A204.1 (cell line): ENCODE measurements at regions not wholly inside any gene's neighbourhood (a gene's known extent, or its start where the extent isn't known, plus 50 kb on each side); places are given as distances from the start of the nearest gene placed in this dataset.
"Not testable (repeated sequence)": the region's sequence is repeated elsewhere in the genome, so short reads cannot be mapped to it uniquely, and the experiment has no call there.

Experiments
- FAIRE-seq: peaks from 2 replicates; lab custom pipeline; 2012; peaks lifted over from hg19 to GRCh38; lab: Jason Lieb, UNC

DNA sequence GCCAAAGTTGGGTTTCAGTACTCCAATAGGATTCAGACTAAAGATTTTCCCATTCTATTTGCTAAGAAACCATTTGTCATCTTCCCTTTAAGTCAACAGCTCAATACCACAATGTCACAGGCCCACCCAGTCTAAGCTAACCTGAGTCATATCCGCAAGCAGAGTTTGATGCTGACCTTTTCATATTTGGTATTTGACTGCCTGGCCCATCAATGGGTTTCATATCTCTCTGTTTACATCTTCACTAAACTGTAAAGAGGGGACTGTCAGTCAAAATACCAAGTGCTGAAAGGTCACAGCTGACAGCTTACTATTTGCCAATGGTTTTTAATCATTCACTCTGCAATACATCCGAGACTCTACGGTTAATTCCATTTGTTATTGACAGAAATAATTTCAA, 707.5 kb upstream of the ACTRT1 start:
- no peak for FAIRE-seq

DNA sequence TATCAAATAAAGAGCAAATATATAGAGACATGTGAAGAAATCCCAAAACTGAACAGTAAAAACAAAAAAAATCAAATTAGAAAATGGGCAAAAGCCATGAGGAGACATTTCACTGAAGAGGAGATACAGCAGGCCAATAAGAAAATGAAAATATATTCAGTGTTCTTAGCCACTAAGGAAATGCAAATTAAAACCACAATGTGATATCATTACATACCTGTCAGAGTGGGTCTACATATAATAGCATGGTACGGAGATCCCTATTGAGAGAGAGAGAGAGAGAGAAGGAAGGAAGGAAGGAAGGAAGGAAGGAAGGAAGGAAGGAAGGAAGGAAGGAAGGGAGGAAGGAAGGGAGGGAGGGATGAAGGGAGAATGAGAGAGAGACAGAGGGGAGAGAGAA, 707.0 kb upstream of the ACTRT1 start:
- FAIRE-seq, result no peak

DNA sequence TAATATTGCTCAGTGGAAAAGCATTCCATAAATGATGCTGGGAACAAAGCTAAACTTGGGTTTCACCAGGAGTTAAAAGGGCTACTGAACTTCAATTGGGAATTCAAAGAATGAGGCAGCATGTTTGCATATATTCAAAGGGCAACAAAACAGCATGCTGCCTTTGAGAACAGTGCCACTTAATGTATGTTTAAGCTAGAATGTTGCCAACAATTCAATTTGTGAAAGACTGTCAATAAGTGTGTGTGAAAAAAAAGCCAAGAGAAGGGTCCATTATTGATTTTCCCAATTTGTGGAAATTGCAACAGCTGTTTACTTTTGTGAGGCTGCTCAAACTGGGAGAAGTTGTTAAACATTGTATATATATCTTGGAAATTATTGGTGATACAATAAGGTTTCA, 701.9 kb upstream of the ACTRT1 start:
- FAIRE-seq, result no peak

DNA sequence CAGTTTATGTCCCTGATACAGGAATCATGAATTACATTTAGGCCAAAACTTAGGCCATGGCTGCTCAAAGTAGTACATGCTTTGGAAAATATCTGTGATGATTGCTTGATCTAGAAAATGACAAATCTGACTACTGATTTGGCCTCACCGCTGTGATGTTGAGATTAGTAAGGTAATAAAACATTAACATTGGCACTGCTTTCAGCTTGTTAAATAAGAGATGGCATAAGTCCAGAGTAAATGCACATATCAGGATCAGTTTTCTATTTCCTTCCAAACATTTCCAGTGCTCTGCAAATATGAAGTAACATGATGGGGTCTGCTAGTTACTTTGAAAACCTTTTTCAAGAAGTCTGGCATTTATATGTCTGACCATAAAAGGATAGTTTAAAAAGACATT, 687.3 kb upstream of the ACTRT1 start:
- no peak for FAIRE-seq

DNA sequence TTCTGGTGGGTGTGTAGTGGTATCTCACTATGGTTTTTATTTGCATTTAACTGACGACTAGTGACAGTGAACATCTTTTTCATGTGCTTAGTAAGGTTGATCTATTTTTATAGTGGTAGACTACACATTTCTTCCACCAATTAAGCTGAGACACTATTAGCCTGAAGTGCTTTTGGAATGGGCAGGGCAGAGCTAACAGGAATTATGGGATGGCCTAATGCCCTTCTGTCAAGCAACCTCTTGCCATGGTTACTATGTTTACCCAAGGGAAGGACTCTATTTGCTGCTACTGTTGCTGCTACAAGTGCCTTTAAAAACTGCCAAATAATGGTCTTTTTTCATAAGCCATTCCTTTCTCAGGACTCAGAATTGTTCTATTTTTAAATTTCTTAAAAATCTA, 676.7 kb upstream of the ACTRT1 start:
- FAIRE-seq, result no peak

DNA sequence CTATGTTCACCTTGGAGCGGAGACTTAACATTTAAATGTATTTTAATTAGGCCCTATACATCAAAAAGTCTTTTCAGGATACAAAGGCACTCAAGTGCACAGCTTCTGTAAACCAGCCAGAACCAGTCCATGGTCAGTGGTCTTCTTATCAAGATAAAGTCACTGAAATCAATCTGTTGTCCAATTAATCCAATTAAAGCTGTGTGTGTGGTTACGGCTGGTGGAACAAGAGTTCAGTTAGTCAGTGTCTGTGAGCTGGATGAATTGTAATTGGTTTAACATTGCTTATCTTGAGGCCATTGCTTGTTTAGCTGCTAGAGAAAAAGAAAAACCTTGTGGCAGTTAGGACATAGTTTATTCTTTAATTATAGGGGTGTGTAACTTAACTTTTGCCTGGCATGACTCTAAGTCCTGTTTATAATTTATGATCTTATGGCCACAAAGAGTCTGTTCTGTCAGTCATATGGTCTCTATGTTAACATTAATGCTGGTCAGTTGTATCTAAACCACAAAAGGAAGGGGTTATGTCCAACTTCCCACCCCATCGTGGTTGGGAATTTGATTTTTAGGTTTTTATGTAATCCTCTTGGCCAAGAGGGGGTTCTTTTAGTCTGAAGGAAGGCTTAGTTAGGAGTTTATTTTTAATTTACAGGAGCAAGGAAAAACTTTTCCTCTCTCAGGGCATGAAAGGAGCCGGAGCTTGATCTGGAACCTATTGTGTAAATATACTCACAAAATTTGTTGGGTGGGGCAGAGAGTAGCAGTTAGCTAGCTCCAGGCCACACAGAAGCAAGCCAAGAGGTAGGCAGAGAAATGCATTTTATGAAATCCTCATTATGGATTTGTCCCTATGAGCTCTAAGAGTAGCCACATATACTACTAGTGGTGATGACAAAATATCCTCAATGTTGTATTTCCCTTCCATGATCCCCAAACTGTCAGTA, 665.7 kb upstream of the ACTRT1 start:
- FAIRE-seq, result no peak

DNA sequence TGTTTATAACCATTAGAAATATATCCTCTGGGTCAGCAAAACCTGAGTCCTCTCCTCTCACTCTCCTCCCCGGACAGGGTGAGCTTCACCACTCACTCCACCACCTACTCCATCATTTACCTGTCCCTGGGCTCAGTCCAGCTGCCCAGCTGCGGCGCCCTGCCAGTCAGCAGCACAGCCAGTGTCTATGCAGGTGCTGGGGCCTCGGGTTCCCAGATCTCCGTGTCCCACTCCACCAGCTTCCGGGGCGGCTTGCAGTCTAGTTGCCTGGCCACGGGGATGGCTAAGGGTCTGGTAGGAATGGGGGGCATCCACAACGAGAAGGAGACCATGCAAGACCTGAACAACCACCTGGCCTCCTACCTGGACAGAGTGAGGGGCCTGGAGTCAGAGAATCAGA, 662.2 kb upstream of the ACTRT1 start:
- no peak for FAIRE-seq

DNA sequence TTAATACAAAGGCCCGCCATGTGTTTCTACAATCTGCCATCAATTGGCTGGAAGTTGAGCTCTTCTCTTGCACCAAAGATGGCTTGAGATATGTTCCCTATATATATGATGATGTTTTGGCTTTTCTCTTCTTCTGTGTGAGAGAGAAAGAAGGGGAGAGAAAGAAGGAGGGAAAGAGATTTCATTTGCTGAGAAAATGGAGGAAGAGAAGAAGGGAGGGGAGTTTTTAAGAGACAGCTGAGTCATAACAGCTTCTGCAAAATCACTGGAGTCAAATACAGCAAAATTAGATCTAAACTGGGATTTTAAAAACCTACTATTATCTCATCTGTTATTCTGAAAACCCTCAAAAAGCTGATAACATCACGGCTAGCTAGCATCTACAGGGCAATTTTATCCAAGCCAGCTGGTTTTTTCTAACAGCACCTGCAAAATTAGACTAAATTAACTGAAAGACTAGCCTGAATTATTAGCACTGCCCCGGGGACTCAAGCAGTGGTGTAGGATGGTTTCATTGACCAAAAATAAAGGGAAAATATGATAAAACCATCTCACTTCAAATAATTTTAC, 647.6 kb upstream of the ACTRT1 start:
- FAIRE-seq, result no peak

DNA sequence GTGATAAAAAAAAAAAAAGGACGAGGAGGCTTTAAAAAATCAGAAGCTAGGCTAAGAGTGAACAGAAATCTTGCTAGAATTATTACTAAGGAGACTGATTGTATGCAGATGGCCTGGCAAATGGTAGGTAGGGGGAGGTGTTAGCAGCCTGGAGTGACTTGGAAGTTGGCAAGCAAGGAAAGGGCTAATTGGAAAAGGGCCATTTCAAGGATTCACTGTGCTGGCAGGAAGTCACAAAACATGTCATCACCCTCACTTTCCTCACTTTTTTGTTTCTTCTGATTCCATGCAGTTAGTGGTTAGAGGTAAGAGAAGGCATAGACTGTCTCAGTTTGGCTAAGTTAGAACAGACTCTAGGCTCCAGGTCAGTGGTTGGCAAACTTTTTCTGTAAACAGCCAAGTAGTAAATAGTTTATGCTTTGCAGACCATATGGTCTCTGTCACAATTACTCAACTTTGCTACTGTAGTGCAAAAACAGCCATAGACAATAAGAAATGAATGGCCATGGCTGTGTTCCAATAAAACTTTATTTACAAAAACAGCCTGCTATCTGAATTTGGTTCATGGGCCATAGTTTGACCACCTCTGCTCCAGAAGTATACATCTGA, 646.5 kb upstream of the ACTRT1 start:
- no peak for FAIRE-seq

DNA sequence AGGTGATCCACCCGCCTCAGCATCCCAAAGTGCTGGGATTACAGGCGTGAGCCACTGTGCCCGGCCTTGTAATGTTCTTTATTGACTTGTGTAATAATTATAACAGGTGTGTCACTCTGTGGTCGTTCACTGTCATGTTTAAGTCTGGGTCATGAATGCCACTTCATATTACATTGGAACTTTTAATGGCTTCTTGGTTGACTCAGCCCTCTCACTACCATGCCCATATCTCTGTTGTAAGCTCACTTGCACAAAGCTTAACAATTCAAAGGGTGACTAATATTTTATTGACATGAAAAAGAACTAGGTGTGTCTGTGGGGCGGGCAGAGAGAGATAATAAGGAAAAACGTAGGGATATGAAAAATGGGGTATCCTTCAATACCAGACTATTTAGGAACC, 639.7 kb upstream of the ACTRT1 start:
- FAIRE-seq, result no peak

DNA sequence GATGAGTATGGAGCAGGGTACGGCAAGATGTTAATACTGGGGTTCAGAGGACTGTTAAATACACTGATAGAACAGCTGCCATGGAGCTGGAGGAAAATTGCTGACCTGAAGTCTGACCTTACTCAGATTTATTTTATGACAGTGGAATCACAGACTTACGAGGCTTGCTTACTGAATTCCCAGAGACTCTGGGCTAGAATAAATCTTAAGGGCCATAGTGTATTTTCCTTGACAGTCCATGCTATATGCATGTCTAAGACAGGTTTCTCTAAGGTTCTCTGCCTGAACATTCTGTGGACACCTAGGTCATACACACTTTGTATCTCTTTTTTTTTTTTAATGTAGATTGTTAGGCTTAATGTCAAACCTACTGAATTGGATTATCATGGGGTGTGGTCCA, 633.2 kb upstream of the ACTRT1 start:
- no peak for FAIRE-seq

DNA sequence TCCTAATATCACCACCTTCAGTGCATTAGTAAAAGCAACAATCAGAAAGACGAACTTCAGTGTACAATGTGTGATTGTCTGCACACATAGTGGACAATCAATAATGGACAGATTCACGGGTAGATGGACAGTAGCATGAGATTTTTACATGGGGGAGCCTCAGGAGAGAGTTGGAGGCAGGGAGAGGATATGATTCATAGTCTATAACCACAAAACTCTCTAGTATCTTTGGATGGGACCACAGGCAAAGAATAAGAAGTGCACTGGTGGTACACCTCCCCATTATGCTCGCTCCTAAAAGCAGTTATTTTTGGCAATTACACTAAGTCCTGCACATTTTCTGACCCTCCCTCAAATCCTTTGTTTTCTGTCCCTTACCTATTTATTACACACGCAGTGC, 624.4 kb upstream of the ACTRT1 start:
- FAIRE-seq, result no peak

DNA sequence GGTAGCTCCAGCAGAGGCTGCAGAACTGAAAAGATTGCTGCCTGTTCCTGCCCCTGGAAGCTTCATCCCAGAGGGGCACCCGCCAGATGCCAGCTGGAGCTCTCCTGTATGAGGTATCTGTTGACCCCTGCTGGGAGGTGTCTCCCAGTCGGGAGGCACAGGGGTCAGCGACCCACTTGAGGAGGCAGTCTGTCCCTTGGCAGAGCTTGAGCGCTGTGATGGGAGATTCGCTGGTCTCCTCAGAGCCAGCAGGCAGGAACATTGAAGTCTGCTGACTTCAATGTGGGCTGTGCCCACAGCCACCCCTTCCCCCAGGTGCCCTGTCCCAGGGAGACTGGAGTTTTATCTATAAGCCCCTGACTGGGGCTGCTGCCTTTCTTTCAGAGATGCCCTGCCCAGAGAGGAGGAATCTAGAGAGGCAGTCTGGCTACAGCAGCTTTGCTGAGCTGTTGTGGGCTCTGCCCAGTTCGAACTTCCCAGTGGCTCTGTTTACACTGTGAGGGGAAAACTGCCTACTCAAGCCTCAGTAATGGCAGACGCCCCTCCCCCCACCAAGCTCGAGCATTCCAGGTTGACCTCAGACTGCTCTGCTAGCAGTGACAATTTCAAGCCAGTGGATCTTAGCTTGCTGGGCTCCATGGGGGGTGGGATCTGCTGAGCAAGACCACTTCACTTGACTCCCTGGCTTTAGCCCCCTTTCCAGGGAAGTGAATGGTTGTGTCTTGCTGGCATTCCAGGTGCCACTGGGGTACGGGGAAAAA, 622.3 kb upstream of the ACTRT1 start:
- not testable (repeated sequence) for FAIRE-seq

DNA sequence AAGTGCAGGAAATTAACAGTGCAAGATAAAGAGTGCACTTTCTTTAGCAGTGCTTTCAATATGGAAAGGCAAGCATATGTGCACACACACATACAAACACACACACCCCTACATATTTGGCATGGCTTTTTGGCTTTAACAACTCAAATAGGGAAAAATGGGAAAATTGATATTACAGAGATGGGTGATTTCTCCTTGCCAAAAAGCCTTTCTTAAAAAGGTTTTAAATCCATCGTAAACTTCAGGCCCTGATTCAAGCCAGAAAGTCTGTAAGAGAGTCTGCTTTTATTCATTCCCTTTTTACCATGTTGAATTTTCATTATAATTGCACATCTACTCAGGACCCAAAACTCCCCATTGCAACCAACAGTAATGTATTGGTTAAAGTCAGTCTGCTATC, 612.0 kb upstream of the ACTRT1 start:
- no peak for FAIRE-seq

DNA sequence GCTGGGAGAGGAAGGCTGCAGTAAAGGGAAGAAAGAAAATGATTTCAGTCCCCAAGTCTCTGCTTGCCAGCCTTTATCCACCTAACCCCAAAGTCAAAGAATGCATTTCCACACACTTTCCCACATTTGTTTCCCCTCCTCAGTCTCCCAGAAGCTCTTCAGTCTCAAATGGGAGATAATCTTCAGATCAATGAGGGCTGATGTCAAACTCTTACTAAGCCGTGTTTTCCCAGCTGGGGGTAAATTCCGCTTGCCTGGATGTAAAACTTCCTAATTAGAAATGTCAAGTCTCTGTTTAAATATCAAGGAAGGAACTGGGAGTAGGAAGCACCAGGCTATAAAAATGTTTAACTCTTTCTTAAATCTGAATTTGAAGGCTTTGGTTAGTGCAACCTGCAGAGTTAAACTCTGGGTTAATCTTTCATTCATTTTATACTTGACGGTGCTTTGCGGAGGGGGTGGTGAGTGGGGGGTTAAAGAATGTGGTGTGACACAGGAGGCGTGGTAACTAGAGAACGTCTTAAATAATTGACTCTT, 601.4 kb upstream of the ACTRT1 start:
- no peak for FAIRE-seq

DNA sequence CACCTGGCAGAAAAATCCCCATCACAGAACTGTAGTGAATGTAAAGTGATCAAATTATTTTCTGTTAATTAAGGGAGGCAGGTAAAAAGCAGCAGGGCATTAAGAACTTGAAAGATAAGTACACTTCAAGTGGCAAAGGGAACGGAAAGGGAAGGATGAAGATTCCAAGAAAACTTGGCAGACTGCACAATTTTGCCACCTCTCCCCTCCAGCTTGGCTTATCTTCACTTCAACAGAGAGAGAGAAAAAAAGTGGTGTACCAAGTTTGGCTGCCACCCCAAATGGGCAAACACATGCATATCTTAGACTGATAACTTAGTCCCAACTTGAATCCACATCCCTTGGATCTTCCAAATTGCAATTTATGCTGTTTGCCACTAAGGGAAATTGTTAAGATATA, 598.1 kb upstream of the ACTRT1 start:
- FAIRE-seq, result no peak

DNA sequence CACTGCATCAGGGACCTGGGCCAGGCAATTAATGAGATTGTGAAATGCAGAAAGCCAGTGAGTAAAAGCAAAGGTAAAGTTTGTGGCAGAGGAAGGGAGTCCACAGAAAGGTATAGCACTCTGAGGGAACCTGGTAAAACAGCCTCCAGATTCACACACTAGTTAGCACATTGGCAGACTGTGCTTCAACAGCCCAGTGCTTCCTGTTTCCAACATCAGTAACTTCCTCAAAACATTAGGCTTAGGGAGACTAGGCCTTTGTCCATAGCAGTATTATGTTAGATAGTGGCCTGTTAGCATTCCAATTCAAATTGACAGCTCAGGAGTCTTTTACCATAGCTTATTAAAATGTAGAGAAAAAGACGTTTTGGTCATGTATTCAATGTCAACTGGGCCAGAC, 582.6 kb upstream of the ACTRT1 start:
- no peak for FAIRE-seq

DNA sequence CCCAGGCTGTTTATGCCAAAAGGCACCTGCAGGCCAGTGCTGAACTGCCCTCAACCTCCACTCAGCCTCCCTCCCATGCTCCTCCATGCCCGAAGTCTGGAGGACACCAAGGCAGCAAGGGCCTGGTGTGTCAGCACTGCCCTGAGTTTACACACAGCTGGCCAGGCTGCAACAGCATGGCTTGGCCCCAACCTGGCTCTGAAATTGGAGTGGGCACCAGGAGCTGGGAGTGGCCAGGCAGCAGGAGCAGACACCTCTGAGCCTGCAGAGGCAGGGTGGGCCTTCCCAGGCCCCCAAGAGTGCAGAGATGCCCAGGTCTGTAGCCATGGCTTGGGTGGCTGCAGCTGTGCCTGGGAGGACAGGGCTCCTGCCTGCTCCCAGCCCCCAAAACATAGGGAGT, 571.2 kb upstream of the ACTRT1 start:
- FAIRE-seq, result no peak

DNA sequence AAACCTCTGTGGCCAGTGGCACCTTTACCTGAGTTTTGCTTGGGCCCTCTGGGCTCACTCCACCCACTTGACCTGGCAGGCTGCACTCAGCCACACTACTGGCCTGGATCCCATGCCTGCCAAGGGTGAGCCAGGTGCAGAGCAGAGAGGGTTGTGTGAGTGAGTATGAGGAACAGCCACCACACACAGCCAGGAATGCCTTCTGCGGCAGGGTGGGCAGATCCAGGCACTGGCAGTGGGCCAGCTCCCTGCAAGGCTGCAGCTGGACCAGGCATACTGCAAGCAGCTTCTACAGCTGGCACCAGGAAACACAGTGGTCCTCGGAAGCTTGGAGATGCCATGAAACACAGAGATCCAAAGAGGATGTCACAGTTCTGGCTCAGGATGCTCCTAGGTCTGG, 570.1 kb upstream of the ACTRT1 start:
- no peak for FAIRE-seq

DNA sequence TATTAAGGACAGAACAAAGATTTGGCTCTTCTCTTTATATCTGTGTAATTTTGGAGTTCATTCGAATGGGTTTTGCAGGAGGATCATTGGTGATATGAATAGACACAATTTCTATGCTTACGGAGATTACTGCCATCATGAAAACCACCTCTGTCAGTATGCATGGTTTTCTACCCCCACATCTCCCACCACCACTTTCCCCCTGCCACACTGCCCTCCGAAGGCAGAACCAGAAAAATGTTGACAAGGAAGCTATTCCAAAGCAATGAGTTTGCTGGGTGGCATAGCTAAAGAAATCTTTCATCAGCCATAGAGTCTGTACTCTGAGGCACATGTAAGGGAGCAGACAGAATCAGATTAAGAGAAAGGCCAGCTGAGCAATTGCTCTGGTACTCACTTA, 567.3 kb upstream of the ACTRT1 start:
- no peak for FAIRE-seq

DNA sequence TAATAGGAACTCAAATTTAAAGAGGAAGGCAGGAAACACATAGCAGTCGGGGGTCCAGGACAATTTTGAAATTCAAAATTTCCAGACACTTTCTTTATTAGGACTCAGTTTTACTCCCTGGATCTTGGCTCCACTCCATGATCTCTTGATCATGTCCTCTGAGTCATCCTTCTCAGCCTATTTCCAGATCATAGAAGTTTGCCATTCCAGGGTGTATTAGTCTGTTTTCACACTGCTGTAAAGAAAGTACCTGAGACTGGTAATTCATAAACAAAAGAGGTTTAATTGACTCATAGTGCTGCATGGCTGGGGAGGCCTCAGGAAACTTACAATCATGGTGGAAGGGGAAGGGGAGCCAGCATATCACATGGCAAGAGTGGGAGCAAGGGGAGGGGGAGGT, 564.7 kb upstream of the ACTRT1 start:
- FAIRE-seq, result no peak

DNA sequence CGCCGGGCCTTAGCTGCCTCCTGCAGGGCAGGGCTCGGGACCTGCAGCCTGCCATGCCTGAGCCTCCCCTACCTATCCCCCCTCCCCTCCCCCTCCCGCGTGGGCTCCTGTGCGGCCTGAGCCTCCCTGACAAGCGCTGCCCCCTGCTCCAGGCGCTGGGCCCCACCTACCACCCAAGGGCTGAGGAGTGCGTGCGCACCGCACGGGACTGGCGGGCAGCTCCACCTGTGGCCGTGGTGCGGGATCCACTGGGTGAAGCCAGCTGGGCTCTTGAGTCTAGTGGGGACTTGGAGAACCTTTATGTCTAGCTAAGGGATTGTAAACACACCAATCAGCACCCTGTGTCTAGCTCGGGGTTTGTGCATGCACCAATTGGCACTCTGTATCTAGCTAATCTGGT, 554.6 kb upstream of the ACTRT1 start:
- FAIRE-seq, result not testable (repeated sequence)

DNA sequence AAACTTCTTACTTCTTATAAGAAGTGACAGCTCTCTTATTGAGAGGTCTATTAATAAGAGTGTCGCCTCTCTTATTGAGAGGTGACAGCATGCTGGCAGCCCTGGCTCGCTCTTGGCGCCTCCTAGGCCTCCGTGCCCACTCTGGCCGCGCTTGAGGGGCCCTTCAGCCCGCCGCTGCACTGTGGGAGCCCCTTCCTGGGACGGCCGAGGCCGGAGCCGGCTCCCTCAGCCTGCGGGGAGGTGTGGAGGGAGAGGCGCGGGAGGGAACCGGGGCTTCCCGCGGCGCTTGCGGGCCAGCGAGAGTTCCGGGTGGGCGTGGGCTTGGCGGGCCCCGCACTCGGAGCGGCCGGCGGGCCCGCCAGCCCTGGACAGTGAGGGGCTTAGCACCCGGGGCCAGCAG, 554.2 kb upstream of the ACTRT1 start:
- FAIRE-seq, result not testable (repeated sequence)
